ENCODE measurements at regions not wholly inside any gene's neighbourhood (a gene's known extent, or its start where the extent isn't known, plus 50 kb on each side); places are given as distances from the start of the nearest gene placed in this dataset.
"Not testable (repeated sequence)": the region's sequence is repeated elsewhere in the genome, so short reads cannot be mapped to it uniquely, and the experiment has no call there.

GRCh38 chr1:198986036-198986435 is 347.2 kb downstream of the PTPRC start:
- DNase-seq: no peak

- no peak for DNase-seq
These were observed 347.6 kb downstream of the PTPRC start for GRCh38 chr1:198986442-198986841.

- DNase-seq: peak; percentile 42
These were observed 363.8 kb downstream of the PTPRC start for GRCh38 chr1:199002661-199003060.

GRCh38 chr1:199007423-199007822 is 368.6 kb downstream of the PTPRC start:
- DNase-seq: no peak

- no peak for DNase-seq
These were observed 370.6 kb downstream of the PTPRC start for GRCh38 chr1:199009447-199009846.

GRCh38 chr1:199010492-199010891 is 371.7 kb downstream of the PTPRC start:
- DNase-seq: no peak

- no peak for DNase-seq
These were observed 372.1 kb downstream of the PTPRC start for GRCh38 chr1:199010933-199011332.

GRCh38 chr1:199015799-199016198 is 377.0 kb downstream of the PTPRC start:
- DNase-seq: no peak

- DNase-seq: no peak
These were observed 379.8 kb downstream of the PTPRC start for GRCh38 chr1:199018471-199019135.

GRCh38 chr1:199020051-199020450 is 381.2 kb downstream of the PTPRC start:
- DNase-seq: no peak

- DNase-seq: no peak
These were observed 382.1 kb downstream of the PTPRC start for GRCh38 chr1:199020904-199021303.

- no peak for DNase-seq
These were observed 390.6 kb downstream of the PTPRC start for GRCh38 chr1:199029401-199029800.

GRCh38 chr1:199029855-199030254 is 391.0 kb downstream of the PTPRC start:
- no peak for DNase-seq

GRCh38 chr1:199030541-199030940 is 391.7 kb downstream of the PTPRC start:
- DNase-seq: not testable (repeated sequence)

- DNase-seq: not testable (repeated sequence)
These were observed 392.3 kb downstream of the PTPRC start for GRCh38 chr1:199031170-199031569.

- DNase-seq: not testable (repeated sequence)
These were observed 393.6 kb downstream of the PTPRC start for GRCh38 chr1:199032479-199032878.

- DNase-seq: no peak
These were observed 394.8 kb downstream of the PTPRC start for GRCh38 chr1:199033661-199034060.

- DNase-seq: no peak
These were observed 399.3 kb downstream of the PTPRC start for GRCh38 chr1:199038156-199038555.

- no peak for DNase-seq
These were observed 401.5 kb downstream of the PTPRC start for GRCh38 chr1:199040076-199040905.

GRCh38 chr1:199041173-199041914 is 402.5 kb downstream of the PTPRC start:
- DNase-seq: peak; percentile 3

GRCh38 chr1:199042193-199042592 is 403.4 kb downstream of the PTPRC start:
- DNase-seq: no peak

- no peak for DNase-seq
These were observed 405.4 kb downstream of the PTPRC start for GRCh38 chr1:199044191-199044590.

- DNase-seq: no peak
These were observed 407.8 kb downstream of the PTPRC start for GRCh38 chr1:199046618-199047017.

GRCh38 chr1:199054694-199055093 is 415.9 kb downstream of the PTPRC start:
- DNase-seq: no peak

Data from eye (tissue), 1 donor.